HepG2 (cell line): ENCODE measurements at regions not wholly inside any gene's neighbourhood (a gene's known extent, or its start where the extent isn't known, plus 50 kb on each side); places are given as distances from the start of the nearest gene placed in this dataset.
"Not testable (repeated sequence)": the region's sequence is repeated elsewhere in the genome, so short reads cannot be mapped to it uniquely, and the experiment has no call there.

Experiments
- ATAC-seq: fragments of 200-7000 bp; cut with Tn5 transposase; 3 replicates; pipeline ENCODE4 v1.9.1; 2020; ENCODE audit warnings: mild to moderate bottlenecking, moderate library complexity
- BruUV-seq: library from RNA; stranded (reverse); fragments of 400-500 nt; replicated peaks from 2 replicates; lab custom pipeline; 2021; lab: Mats Ljungman, UMichigan
- CTCF ChIA-PET: fragments of 300-600 bp; formaldehyde crosslinking; extraction: SDS; loops from one replicate; lab custom pipeline; 2021; ENCODE audit warnings: low total read pairs, inconsistent platforms, low intra/inter-chr PET ratio; lab: Yijun Ruan, JAX
- POLR2A ChIA-PET: fragments of 350-600 bp; sonication (Branson Sonifier 250); formaldehyde crosslinking; loops from one replicate; lab custom pipeline; 2020; ENCODE audit warnings: antibody characterized with exemption, inconsistent platforms; lab: Yijun Ruan, JAX
- DNase-seq: peaks from one replicate; pipeline ENCODE4 v3.0.0-alpha.2; 2015; ENCODE audit warnings: low spot score
- FAIRE-seq: peaks from 3 replicates; lab custom pipeline; 2011; peaks lifted over from hg19 to GRCh38; lab: Jason Lieb, UNC
- H2AFZ ChIP-seq: one replicate; pipeline ENCODE4 v1.6.1; 2011; ENCODE audit warnings: low read length, inconsistent platforms
- H3K27ac ChIP-seq: fragments of 300-600 bp; 3 replicates; pipeline ENCODE4 v1.8.0; 2011; ENCODE audit warnings: mixed run types, mild to moderate bottlenecking, mixed read lengths, low read length, inconsistent platforms; ENCODE audit not compliant: insufficient read depth; ENCODE audit errors: extremely low read length
- H3K27me3 ChIP-seq, 2 experiments: fragments of 200-600 bp in 1 of 2; 2 replicates in 1 of 2; 3 replicates in 1 of 2; pipeline versions ENCODE4 v1.6.0 to v1.8.0; 2011; ENCODE audit warnings: low read length in 2 of 2, mild to moderate bottlenecking in 2 of 2, moderate library complexity in 2 of 2, inconsistent platforms in 1 of 2; ENCODE audit not compliant: insufficient read depth in 2 of 2, control insufficient read depth in 1 of 2
- H3K36me3 ChIP-seq, 2 experiments: fragments of 200-600 bp in 1 of 2; replicated peaks in 1 of 2; 2 replicates in 1 of 2; 3 replicates in 1 of 2; pipeline versions ENCODE4 v1.5.1 to v1.8.0; 2011; ENCODE audit warnings: low read length in 2 of 2, inconsistent platforms in 1 of 2; ENCODE audit not compliant: insufficient read depth in 2 of 2, control insufficient read depth in 1 of 2
- H3K4me1 ChIP-seq: 2 replicates; pipeline ENCODE4 v1.5.1; 2012; ENCODE audit warnings: low read length, inconsistent platforms; ENCODE audit not compliant: insufficient read depth
- H3K4me2 ChIP-seq: 2 replicates; pipeline ENCODE4 v1.6.0; 2011; ENCODE audit warnings: low read depth, low read length, inconsistent platforms
- H3K4me3 ChIP-seq, 3 experiments: fragments of 200-600 bp in 1 of 3; sonication (generic), shearing (Covaris generic) in 1 of 3; replicated peaks in 1 of 3; 2 replicates each; pipeline ENCODE4 v1.5.1; 2011 to 2016; ENCODE audit warnings: low read length in 3 of 3, inconsistent platforms in 2 of 3, low read depth in 2 of 3, mild to moderate bottlenecking in 2 of 3, control low read depth in 1 of 3, mixed read lengths in 1 of 3; ENCODE audit not compliant: insufficient read depth in 1 of 3
- H3K79me2 ChIP-seq: one replicate; pipeline ENCODE4 v1.6.1; 2011; ENCODE audit warnings: low read length, inconsistent platforms; ENCODE audit not compliant: insufficient read depth
- H3K9ac ChIP-seq: 2 replicates; pipeline ENCODE4 v1.6.0; 2011; ENCODE audit warnings: mild to moderate bottlenecking, low read depth, low read length, inconsistent platforms; ENCODE audit not compliant: insufficient read depth
- H3K9me3 ChIP-seq: 2 replicates; pipeline ENCODE4 v1.5.1; 2012; ENCODE audit warnings: mild to moderate bottlenecking, low read length
- H4K20me1 ChIP-seq: 2 replicates; pipeline ENCODE4 v1.6.0; 2011; ENCODE audit warnings: inconsistent platforms, mild to moderate bottlenecking, low read length, moderate library complexity; ENCODE audit not compliant: insufficient read depth
- WGBS: methylation state at CpG from one replicate; pipeline ENCODE4 v1.1.6; 2017; ENCODE audit warnings: low lambda C conversion rate; 5-methylcytosine and 5-hydroxymethylcytosine counted together
- in situ Hi-C: cut with HindIII; loops from 2 replicates; pipeline ENCODE4 v1.10.0; 2017; ENCODE audit warnings: low pct_unique_long_range_greater_than_20kb; ENCODE audit not compliant: extremely low pct_ligation_motif_present
- intact Hi-C: fragments of 100-400 bp; cut with micrococcal nuclease; formaldehyde crosslinking; loops from one replicate; pipeline ENCODE4 v1.10.0; 2022; ENCODE audit not compliant: unreplicated experiment

DNA sequence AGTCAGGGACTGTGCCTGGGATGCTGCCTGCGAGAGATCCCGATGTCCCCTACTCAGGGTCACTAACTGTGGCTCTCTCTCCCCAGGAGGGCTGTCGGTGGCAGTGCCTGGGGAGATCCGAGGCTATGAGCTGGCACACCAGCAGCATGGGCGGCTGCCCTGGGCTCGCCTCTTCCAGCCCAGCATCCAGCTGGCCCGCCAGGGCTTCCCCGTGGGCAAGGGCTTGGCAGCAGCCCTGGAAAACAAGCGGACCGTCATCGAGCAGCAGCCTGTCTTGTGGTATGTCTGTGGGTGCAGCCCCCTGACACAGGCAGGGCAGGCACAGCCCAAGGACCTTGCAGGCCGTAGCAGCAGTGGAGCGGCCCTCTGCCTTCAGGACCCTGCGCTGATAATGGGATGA, 3088.9 kb downstream of the RPIA start:
- DNase-seq, H3K27ac ChIP-seq, intact Hi-C loops, H3K4me3 ChIP-seq, H3K4me1 ChIP-seq, H3K36me3 ChIP-seq, ATAC-seq, CTCF ChIA-PET, H2AFZ ChIP-seq, H3K9me3 ChIP-seq, H3K79me2 ChIP-seq, FAIRE-seq, H3K27me3 ChIP-seq, H3K9ac ChIP-seq, POLR2A ChIA-PET, in situ Hi-C loops, BruUV-seq, H3K4me2 ChIP-seq, H4K20me1 ChIP-seq: not testable (repeated sequence)
- WGBS: 69% methylated on average over 7 of the region's 14 CpGs

GRCh38 chr2:91809391-91809790, 3061.8 kb upstream of the TEKT4 start:
- H3K9ac ChIP-seq, DNase-seq, H2AFZ ChIP-seq, H4K20me1 ChIP-seq, H3K4me2 ChIP-seq, FAIRE-seq, H3K36me3 ChIP-seq, CTCF ChIA-PET, H3K9me3 ChIP-seq, BruUV-seq, ATAC-seq, in situ Hi-C loops, POLR2A ChIA-PET, H3K79me2 ChIP-seq, H3K27ac ChIP-seq, H3K4me1 ChIP-seq, H3K27me3 ChIP-seq, intact Hi-C loops: not testable (repeated sequence)
- peak overlapping the region in 1 of 3 experiments; percentile 40; a peak in 3 of 6 replicates for H3K4me3 ChIP-seq
- 2% methylated on average over 41 of the region's 60 CpGs for WGBS
